HG02763 (cell line): ENCODE measurements at regions not wholly inside any gene's neighbourhood (a gene's known extent, or its start where the extent isn't known, plus 50 kb on each side); places are given as distances from the start of the nearest gene placed in this dataset.
"Not testable (repeated sequence)": the region's sequence is repeated elsewhere in the genome, so short reads cannot be mapped to it uniquely, and the experiment has no call there.

Experiments
- ATAC-seq: cut with Tn5 transposase; IDR thresholded peaks from one replicate; pipeline ENCODE4 v1.9.1; 2021; ENCODE audit warnings: mild to moderate bottlenecking, moderate library complexity; ENCODE audit not compliant: unreplicated experiment

DNA sequence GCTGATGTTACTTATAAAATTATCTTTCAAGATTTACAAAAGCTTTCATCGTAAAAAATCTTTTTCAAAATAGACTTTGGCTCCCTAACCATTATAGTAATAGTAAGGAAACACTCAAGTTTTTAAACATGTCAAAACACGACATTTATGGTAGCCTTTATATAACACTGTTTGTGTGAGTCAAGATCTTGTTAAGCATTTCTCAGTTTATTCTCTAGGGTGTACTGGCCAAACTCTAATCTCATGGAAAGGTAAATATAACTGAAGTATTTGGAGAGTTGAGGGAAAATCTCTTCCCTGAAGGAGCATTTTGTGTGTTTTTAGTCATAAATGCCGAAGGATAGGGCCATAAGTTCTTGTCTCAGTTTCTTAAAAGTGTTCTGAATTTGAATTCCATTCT lies 790.9 kb upstream of the NCAM2 start:
- no peak for ATAC-seq

DNA sequence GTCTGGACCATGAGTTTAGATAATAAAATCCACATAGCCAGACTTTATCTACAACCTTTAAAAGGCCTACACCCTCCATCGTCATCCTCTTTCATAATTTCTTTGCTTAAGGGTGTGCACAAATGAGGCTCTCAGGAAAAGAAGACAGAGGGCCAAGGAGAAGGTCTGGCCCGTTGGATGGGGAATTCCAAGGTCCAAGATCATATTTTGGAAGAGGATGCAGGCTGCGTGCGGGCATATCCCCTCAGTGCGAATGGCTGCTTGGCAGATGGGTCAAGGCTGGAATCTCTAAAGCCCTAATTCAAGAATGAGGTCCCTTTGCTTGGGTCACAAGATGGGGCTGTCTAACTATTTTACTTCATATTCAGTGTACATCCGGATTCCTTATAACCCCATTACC lies 782.2 kb upstream of the NCAM2 start:
- ATAC-seq, result no peak

DNA sequence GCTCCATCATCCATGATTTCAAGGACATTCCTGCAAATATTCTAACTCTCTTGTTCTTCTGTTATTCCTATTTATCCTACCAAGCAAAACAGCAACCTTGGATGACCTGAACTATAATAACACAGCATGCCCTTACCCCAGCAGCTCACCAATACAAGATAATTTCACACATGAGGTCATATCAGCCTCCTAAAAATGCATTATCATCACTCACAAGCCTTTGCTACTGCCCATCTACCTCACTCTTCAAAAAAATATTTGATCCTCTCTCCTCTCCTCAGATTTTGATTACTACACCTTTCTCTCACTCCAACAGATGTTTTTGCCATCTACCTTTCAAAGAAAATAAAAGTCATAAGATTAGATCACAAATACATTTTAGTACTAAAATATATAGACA lies 777.6 kb upstream of the NCAM2 start:
- ATAC-seq, result no peak

DNA sequence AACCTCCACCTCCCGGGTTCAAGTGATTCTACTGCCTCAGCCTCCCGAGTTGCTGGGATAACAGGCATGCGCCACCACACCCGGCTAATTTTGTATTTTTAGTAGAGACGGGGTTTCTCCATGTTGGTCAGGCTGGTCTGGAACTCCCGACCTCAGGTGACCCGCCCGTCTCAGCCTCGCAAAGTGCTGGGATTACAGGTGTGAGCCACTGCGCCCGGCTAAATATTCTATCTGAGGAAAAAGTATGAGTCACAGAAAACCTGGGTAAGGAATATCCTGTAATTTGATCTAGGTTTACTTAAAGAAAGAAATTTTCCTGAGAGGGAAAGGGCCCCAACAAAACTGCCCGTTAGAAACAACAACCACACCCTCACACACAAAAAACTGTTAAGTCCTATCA lies 776.2 kb upstream of the NCAM2 start:
- ATAC-seq, result not testable (repeated sequence)

DNA sequence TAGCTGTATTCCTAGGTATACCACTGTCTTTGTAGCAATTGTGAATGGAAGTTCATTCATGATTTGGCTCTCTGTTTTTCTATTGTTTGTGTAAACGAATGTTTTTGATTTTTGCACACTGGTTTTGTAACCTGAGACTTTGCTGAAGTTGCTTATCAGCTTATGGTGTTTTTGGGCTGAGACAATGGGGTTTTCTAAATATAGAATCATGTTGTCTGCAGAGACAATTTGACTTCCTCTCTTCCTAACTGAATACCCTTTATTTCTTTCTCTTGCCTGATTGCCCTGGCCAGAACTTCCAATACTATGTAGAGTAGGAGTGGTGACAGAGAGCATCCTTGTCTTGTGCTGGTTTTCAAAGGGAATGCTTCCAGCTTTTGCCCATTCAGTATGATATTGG lies 761.6 kb upstream of the NCAM2 start:
- ATAC-seq, result not testable (repeated sequence)

DNA sequence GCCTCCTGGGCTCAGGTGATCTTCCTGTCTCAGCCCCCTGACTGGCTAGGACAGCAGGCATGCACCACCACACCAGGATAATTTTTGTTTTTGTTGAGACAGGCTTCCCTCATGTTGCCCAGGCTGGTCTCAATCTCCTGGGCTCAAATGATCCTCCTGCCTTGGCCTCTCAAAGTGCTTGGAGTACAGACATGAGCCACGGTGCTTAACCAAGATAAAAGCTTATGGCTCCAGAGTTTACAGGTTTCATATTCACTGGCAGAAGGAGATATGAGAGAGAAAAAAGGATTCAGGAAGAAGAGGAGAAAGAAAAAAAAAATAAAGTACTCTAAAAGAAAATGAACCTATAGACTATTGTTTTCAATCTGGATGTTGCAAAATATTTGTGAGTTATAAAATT lies 748.8 kb upstream of the NCAM2 start:
- ATAC-seq, result no peak

DNA sequence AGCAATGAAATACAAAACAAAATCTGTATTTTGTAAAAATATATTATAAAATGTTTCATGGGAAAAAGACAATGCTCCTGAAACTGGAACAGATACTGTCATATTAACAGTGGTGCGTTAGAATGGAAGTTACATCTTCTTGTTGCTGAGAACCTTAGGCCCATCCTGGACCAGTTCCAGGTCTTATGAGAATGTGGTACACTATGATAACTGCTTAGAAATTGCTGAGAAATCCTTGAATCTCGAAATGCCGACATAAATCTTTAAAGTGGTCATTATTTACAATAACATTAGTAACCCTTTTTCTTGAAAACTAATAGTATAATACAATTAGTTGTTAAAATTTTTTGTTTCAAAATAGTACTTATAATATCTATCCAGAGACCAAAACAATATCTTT lies 747.9 kb upstream of the NCAM2 start:
- ATAC-seq, result no peak

DNA sequence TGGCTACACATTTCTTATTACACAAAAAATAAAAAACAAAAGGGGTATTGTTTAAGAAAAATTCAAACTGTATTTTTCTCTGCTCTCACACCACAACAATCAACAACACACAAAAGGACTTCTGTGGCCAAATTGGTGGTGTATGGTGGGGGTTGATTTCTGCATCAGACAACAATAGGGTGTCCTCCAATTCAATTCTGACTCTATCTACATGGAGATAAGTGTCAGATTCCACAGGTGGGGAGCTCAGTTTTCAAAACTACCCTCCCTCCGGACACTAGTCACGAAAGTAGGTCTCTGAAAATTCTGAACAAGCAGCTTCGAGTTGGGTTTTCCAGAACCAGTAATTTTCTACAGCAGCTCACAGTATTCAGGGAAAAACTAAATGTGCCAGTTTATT lies 744.9 kb upstream of the NCAM2 start:
- ATAC-seq, result no peak

DNA sequence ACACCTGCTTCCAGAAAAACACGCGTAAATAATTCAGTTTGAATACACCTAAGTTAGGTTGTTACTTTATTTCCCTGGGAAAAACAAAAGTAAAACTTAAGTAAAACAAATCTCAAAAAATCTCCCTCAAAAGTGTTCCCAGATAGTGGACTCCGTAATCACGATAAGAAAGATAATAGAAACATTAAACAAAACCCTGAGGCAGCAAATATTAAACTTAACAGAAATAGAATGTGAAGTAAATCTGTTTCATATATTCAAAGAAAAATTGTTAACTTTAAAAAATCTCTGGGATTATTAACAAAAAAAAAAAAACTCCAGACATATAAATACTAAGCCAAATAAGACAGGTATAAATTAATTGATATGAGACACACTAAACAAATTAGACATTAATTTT lies 743.2 kb upstream of the NCAM2 start:
- no peak for ATAC-seq

DNA sequence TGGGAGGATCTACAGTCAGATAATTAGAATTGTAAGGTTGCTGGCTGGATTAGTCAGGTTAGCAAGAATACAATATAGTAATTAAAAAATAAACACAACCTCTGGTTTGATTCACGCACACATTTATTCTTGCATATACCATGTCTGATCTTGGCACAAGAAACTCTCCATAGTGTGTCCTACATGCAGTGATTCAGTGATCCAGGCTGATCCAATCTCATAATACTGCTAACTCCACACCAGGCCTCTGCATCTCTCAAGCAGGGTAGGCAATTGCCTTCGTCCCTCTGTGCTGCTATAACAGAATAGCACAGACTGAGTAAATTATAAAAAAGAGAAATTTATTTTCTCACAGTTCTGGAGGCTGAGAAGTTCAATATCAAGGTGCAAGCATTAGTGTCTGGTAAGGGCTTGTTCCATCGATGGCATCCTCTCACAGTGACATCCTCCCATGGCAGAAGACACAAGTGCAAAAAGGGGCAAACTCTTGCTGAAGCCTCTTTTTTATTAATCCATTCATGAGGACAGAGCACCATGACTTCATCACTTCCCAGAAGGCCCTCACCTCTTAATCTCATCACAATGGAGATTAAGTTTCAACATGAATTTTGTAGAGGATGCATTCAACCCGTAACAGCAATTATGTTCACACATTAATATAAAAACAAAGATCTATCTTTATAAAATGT lies 741.0 kb upstream of the NCAM2 start:
- ATAC-seq, result no peak

DNA sequence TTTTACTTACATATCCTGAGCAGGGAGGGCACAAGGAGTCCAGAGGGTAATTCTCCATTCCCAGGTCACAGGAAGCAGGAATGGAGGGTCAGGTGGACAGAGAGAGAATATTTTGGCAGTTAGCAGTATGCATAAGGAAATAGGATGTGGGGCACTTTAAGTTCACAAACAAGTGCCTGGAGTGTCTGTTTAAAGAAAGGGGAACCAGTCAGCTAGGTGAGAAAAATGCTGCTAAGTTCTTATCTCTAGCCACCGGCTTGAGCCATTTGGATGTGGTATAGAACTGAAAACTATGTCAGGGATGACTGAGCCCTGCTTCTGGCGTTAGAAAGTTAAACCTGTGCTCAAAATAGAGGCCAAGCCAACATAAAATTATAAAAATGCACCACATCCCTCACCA lies 739.7 kb upstream of the NCAM2 start:
- ATAC-seq, result no peak

DNA sequence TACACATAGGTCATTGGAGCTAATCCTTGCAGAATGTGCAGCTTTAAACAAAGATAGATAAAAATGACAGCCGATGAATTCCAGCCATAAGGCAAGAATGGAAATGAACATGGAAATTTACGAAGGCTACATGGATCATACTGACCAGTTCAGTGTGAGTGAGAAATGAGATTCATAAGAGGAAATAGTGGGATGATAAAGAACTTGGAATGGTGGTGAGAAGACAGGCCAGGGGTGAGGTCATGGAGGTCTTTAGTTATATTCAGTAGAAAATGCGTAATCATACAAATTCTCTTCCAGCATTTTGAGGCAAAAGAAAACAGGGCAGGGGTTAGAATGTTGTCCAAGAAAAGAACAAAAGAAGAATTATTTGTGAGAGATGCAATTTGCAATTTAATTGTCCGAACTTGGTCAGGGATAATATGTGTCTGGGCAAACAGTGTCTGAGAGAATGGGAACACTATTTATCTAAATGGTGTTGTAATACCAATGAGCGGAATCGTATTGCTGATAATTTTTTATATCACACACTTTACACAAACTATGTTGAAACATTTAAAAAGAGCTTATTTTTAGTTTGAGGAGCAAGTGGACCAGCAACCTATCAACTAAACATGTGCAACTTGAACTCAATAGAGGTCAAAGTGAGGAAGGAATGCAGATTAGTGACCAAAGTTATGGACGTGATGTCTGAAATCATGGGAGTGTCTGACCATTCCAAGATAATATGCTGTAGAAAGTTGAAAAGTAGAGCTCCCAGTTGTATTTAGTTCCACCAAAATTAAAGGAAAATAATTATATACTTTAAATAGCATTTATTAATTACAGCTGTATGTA lies 739.0 kb upstream of the NCAM2 start:
- ATAC-seq, result no peak

DNA sequence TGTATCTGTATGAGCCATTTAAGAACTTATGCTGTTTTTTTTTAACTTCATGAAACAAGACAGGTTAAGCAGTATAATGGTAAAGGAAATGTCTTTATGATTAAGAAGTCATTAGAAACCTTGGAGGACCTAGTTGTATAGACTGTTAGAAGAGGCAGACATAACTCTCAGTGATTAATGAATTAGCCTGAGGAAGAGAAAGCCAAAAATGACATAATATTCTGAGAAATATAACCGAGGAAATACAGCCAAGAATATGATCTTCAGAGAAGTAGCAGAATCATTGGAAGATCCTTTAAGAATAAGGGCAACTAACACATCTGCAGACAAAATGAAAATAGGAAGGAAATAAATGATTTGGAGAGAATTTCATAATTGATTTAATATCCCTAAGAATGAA lies 738.1 kb upstream of the NCAM2 start:
- ATAC-seq, result no peak

DNA sequence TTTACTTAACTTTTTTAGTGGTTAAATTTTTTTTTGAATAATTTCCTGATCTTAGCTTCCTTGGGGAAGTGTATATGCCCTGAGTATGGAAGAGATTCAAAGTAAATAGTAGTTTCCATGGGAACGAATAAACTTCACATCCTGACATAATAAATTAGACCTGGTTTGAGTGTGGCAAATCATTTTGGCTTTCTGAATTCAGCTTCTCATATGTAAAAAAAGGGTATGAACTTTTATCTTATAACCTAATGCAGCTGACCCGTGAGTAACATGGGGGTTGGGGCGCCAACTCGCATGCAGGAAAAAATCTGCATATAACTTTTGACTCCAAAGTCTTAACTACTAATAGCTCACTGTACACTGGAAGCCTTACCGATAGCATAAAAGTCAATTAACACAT lies 736.8 kb upstream of the NCAM2 start:
- no peak for ATAC-seq

DNA sequence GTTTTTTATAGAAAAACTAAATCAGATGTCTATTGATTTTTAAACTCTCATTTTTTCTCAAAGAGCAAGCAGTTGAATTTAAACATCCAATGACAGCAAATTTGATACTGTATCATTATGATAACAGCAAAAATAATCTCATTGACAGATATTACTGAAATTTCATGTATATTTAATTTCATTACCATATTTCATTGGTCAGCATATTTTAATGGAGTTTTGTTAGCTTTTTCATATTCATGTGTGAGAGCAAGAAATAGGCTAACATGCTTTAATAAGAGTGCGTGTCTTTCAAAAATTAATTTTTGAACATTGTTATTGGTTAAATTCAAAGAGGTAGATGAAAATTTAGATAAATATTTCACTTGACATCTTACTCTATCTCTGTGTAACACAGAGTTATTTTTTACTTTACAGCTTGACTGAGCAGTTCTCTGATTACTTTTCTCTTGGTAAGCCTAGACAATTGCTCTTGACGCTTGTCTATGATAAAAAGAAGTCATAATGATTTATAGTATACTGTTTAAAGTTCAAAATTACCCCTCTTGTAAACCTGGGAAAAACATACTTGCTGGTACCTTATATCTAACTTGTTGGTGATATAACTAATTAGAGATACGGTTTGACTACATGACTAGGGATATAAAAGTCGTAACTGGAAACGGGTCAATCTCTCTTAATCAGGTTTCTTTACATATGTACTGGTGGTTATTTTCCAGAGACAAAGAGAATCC lies 732.3 kb upstream of the NCAM2 start:
- no peak for ATAC-seq

DNA sequence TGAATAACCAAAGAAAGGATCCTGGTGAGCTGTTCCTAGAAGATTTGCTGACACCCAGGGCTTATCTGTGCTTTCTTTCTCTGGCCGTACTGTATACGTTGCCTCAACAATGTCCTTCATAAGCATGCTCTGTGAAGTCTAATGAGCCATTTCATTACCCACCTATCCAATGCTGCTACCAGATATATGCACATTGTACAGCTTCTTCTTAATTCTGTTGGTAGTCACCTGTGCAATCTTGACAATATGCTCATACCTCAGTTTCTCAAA lies 731.8 kb upstream of the NCAM2 start:
- ATAC-seq, result no peak

DNA sequence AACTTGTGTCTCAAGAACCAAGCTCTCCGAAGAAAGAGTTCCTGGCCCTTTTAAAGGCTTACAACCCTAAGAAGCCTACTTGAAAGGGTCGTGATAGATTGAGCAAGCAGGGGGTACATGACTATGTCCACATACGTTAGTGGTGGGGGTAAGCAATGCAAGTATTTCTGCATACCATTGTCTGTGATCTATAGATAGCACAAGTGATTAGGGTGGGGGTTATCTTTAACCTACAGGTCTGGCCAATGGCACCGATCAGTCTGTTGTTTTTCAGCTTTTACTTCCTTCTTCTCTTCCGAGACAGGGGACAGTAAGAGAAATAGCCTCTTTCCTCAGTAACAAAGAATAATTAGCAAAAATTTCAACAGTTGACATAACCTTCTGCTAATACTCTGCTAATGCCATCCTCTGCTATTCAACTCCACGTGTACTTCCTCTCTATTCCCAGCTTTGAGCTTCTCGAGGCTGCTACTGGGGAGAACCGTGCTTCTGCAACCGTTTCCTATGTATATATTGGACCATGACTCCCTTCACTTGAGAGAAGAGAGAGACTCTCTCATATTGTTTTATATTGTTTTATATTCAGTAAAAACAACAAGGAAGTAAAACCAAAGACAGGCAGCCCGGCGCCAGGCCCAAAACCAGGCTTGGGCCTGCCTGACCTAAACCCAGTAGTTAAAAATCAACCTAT lies 727.7 kb upstream of the NCAM2 start:
- no peak for ATAC-seq

DNA sequence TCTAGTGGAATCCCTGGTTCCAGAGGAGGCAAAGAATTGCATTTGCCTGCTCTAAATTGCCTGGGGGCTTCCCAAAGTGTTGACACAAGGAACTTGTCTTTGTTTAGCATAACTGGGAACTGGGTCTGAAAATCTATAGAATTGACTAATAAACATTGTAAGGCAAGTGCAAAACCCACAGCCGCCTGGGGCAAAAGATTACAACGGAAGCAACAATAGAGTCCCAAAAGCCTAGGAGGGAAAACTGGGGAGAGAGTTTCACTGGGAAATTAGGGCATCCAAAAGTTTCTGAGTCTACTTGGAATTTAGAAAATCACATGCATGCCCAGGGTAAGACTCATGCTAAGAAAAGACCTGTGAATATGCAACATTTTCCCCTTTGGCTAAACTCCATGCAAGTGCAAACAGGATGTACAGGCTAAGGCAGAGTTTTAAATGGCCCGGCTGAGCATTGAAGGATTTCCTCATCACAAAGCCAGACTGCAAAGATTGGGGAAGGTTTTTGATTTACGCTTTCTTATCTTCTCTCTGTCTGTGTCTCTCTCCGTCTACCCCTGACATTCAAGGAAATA lies 725.3 kb upstream of the NCAM2 start:
- ATAC-seq, result no peak

DNA sequence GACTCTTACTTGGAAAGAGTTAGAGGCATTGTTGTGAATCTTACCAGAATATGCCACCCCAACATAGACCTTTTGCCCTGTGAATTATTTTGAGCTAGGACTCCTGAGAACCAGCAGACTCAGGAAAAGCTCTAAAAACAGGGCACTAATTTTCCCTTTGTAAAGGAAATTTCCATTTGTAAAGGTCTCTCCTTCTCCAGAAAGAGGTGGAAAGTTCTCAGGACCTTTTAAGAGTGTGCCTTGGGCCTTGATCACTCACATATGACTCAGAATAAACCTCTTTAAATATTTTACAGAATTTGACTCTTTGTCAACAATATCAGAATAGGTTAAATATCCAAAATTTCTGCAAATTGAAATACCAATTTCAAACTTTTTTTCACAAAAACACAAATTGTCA lies 721.8 kb upstream of the NCAM2 start:
- no peak for ATAC-seq

DNA sequence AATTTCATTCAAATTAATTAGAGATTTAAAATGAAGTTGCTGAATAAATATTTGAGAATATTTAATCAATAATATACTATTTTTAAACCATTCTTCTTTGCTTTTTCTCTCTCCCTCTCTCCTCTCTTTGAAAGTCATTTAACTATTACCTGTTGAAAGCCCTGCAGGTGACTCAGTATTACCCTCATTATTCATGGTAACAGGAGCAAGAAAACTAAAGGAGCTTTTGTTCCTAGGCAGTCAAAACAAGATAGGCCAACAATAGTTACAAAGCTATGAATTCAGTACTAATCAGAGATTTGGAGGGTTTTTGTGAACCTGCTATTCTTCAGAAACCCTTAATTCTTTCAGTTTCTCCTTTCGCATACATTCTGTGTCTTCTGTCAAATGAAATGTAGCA lies 721.3 kb upstream of the NCAM2 start:
- no peak for ATAC-seq

DNA sequence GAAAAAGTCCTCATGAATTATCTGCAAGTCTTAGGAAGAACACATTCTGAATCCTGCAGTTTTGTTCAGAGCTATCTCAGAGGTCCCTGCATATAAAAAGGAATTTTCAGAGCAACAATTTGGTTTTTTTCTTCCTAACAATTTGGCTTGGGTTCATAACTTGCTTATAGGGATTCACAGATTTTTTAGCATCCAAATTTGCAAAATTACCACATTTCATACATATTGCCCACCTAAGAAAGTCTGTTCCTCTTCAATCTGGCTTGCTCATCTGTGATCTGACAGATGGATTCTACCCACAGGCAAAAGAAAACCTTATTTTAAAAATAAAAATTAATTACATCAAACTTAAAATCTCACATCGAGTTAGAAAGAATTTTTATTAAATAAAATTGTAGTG lies 714.4 kb upstream of the NCAM2 start:
- no peak for ATAC-seq
